ENCODE measurements at regions not wholly inside any gene's neighbourhood (a gene's known extent, or its start where the extent isn't known, plus 50 kb on each side); places are given as distances from the start of the nearest gene placed in this dataset.

- no peak overlapping the region for H3K4me3 Mint-ChIP-seq
- TF ChIP-seq E2F4 (CRISPR knock-in tag; IDR thresholded peaks at IDR 0.05; ENCODE audit: borderline replicate concordance, low read depth) (no peak), AFF4 (CRISPR knock-in tag; IDR thresholded peaks at IDR 0.05; ENCODE audit: borderline replicate concordance) (no peak), STAT6 (CRISPR knock-in tag; conservative IDR thresholded peaks at IDR 0.05; ENCODE audit: low read depth) (no peak), GTF2I (CRISPR knock-in tag; conservative IDR thresholded peaks at IDR 0.05) (no peak), NFE2L1 (CRISPR knock-in tag; IDR thresholded peaks at IDR 0.05) (no peak), ZNF317 (CRISPR knock-in tag; IDR thresholded peaks at IDR 0.05; ENCODE audit: borderline replicate concordance, low read depth) (no peak), CTCF (IDR thresholded peaks at IDR 0.05) (no peak), ZNF263 (CRISPR knock-in tag; IDR thresholded peaks at IDR 0.05; ENCODE audit: low read depth) (no peak), ZNF671 (CRISPR knock-in tag; IDR thresholded peaks at IDR 0.05) (no peak), EMX1 (CRISPR knock-in tag; IDR thresholded peaks at IDR 0.05) (no peak), OVOL2 (CRISPR knock-in tag; IDR thresholded peaks at IDR 0.05; ENCODE audit: borderline replicate concordance) (no peak), IRF1 (CRISPR knock-in tag; IDR thresholded peaks at IDR 0.05) (no peak), PRDM15 (CRISPR knock-in tag; IDR thresholded peaks at IDR 0.05) (no peak), ZNF416 (CRISPR knock-in tag; IDR thresholded peaks at IDR 0.05) (no peak), MXD4 (CRISPR knock-in tag; IDR thresholded peaks at IDR 0.05; ENCODE audit: borderline replicate concordance) (no peak), TEAD4 (CRISPR knock-in tag; IDR thresholded peaks at IDR 0.05) (no peak), TP53 (CRISPR knock-in tag; IDR thresholded peaks at IDR 0.05) (no peak), ATF6 (CRISPR knock-in tag; IDR thresholded peaks at IDR 0.05) (no peak), SOX15 (CRISPR knock-in tag; IDR thresholded peaks at IDR 0.05) (no peak)
- DNase-seq (ENCODE audit: low spot score): no peak
- H3K9me3 Mint-ChIP-seq: no peaks in the 10 kb centered on the region
- ChIA-PET CTCF (no interaction called here), POLR2A (interaction anchor here (0.7 kb wide), 1 partner anchor 8 kb away, joined by 3 read pairs; no protein-coding TSS in a partner anchor)
- peaks cover 21% of the 10 kb centered on the region for H3K4me1 Mint-ChIP-seq
- no peaks in the 10 kb centered on the region; the same call in 1 of the 2 replicates for H3K27me3 Mint-ChIP-seq (ENCODE audit: low read depth)
- H3K36me3 Mint-ChIP-seq: no peaks in the 10 kb centered on the region
- ATAC-seq: peak; percentile 65
- H3K27ac Mint-ChIP-seq: 0 out of 2 replicates have a peak overlapping the region, but pooled peaks have one; percentile 4
Measured at GRCh38 chr1:172843444-172843843, 184.5 kb downstream of the FASLG start.
